GM21576 (cell line): ENCODE measurements at regions not wholly inside any gene's neighbourhood (a gene's known extent, or its start where the extent isn't known, plus 50 kb on each side); places are given as distances from the start of the nearest gene placed in this dataset.

Experiments used
- ATAC-seq: cut with Tn5 transposase; IDR thresholded peaks from one replicate; pipeline ENCODE4 v1.9.1; 2021; ENCODE audit warnings: mild to moderate bottlenecking, moderate library complexity; ENCODE audit not compliant: unreplicated experiment

DNA sequence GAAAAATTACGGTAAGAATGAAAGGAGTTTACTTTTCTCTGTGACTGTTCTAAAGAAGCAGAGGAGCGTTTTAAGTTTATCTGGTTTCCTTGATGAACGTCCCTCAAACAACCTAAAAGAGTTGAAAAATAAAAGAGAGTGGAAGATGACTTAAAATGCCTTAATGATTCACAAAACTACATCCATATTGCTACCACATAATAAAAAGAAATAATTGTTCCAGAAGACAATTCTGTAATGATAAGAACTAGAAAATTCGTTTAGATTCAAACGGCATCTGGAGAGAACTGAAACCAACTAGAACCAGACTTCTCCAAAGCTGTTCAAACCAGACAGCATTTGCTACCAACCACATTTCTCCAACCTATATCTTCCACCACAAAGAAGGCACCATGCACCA lies 68.1 kb downstream of the TEKT4 start:
- ATAC-seq = no peak

DNA sequence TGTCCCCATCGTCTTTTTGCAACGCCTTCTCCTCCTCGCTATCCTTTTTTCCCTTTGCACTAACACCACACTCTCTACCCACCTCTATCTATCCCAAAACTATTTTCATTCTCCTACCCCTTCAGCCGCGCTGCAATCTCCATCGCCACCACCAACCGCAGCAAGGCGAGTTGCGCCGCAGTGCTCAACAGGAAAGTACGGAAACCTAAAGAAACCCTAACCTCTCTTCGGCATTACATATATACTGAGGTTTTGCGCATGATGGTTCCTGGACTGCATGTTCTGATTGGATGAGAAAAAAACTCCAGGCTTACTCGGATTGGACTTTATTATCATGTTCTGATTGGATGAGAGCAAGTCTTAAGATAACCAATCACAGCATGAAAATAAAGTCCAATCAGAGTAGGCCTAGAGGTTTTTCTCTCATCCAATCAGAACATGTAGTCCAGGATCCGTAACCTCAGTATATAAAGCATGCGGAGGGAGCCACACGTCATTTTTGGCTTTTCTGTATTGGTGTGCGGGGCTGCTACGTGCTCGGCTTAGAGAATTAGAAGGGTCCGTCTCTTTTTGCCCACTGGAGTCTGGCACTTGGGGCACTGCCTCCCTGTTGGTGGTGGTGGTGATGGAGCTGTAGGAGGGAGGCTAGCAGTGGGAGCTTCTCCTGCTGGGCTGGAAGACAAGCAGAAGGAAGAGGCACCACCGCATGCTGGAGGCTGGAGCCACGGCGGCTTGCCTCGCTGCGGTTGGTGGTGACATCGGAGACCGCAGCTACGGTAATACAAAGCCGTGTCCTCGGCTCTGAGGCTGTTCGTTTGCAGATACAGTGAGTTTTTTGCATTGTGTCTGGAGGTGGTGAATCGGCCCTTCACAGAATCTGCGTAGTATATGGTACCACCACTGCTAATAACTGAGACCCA lies 76.1 kb downstream of the TEKT4 start:
- ATAC-seq = no peak

DNA sequence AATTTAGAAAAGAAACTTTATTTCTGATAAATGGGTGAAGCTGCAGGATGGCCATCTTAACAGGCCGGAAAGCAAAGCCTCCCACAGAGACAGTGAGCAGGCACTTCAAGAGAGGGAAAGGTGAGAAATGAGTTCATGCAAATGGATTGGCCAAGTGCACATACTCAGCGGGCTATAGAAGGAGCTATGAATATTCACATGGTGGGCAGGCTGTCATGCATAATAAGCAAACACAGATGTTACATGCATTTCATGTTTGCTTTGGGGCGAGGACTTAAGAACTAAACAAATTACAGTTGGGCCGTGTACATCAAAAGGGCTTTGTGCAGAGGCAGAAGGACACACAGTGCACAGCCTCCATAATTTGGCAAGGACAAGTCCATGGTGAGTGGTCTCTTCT lies 69.8 kb upstream of the MAL start:
- ATAC-seq = no peak

DNA sequence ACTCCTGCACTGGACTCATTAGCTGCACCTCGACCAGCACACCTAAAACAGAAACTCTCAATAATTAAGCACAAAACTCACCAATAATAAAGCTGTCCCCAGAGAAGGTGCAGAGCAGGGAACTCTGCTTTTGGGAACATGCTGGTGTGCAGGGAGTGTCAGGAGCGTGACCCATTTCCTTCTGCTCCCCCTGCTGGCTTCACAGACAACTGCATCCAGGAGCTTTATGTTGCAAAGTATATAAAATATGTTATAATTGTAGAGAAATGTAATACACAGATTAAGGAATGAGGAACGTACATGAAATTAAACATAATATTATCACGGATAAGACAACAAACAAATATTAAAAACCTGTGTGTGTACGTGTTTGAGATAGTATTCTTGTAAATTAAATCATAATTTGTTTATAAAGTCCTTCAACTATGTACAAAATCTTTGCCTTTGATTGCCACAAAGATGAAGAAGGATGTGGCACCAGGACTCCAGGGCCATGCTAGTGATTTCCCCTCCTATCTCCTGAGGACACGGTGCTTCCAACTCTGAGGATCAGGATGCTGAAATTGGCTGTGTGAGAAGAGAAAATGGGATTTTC lies 68.6 kb upstream of the MAL start:
- ATAC-seq = peak; percentile 68

DNA sequence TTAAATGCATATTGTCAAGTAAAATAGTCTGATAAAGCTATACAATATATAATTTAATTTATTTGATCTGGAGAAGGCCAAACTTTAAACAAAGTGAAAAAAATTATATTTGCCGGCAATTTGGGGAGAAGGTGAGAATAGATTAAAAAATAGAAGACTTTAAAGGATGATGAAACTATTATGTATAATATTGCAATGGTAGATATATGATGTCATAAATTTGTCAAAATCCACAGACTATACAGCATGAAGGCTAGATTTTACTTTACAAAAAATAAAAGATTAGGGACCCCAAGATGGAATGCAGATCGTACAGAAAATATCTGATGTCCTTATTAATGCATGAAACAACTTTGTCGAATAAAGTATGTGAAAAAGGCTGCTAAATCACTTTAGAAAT lies 67.3 kb upstream of the MAL start:
- ATAC-seq = no peak

DNA sequence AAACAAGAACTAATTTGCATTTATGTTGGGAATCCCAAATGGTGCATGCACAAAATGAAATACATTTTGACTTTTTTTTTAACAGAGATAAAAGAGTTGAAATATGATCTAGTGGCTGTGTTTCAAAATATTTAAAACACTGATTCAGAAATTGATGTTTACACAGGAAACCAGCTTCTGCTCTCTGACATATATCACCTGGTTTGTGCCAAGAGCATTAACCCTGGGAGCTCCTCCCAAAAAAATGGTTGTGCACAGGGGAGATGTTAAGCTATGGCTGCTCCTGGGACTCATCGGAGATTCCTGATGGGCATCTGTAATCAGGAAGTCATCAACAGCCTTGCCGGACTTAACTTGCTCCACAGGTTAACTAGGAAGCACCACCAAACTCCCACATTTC lies 65.2 kb upstream of the MAL start:
- no peak for ATAC-seq

DNA sequence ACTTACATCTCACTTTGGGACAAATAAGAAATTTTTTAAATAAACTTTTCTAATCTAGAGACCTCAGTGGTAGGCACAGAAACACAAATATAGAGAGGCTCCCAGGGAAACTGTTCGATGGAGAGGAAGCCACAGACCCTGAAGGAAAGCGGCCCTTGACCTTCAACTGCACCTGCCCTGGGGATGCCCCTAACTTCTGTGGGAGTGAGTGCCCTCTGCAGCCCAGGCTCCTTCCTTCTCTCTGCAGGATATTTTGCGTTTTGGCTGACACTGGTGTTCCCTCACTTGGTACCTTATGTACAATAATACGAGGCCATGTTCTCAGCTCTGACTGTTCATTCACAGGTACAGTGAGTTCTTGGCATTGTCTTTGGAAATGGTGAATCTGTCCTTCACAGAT lies 64.8 kb upstream of the MAL start:
- ATAC-seq = no peak

DNA sequence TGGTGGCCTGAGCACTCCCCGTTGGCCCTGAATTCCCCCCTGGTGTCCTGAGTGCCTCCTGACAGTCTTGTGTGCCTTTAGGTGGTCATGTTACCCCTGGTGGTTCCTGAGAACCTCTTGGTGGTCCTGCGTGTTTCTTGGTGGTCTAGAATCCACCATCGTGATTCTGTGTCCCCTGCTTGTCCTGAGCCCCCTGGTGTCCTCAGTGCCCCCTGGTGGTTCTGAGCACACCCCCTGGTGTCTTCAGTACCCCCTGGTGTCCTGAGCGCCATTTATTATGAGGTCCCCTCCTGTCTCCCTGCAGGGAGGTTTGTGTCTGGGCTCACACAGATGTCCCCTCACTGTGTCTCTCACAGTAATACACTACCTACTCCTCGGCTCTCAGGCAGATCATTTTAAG lies 61.3 kb upstream of the MAL start:
- no peak for ATAC-seq

DNA sequence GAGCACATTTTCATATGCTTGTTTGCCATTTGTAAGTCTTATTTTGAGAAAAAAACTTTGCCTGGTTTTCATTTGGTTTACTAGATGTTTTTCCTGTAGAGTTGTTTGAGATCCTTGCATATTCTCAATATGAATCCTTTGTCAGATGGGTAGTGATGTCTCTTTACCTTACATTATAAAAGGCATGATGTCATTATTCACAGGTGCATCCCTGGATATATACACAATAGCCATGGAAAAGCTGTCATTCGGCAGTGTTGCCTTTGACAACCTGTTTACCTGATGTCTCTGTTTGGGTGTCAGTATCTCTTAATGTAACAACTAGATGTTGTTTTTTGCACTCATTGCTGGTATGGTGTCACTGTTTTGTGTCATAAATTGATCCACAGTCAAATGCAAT lies 58.8 kb upstream of the MAL start:
- ATAC-seq = no peak

DNA sequence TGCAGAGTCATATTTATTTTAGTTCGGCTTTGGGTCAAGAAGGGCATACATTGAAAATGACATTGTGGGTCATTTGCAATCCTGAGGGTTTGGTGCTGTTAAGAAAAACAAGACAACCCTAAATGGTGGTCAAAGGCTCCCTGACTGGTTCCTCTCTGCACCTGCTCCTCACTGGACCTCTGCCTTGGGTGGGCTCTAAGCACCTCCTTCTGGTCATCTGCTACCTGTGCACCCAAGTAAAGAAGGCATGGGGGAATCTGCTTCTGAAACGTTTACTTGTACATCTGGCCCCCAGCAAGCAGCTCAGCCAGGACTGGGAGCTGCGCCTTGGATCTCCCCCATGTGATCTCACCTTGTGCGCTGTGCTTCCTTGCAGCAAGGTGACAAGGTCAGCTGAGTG lies 55.2 kb upstream of the MAL start:
- ATAC-seq = no peak
